Upper lobe of left lung (tissue), 6 donors: ENCODE measurements at regions not wholly inside any gene's neighbourhood (a gene's known extent, or its start where the extent isn't known, plus 50 kb on each side); places are given as distances from the start of the nearest gene placed in this dataset.

Experiments used
- ATAC-seq, 2 donors: fragments of 200-7000 bp; cut with Tn5 transposase; one replicate each; pipeline ENCODE4 v1.9.1; 2022; ENCODE audit warnings: mild to moderate bottlenecking in 2 of 2, moderate library complexity in 2 of 2; ENCODE audit not compliant: low FRiP score in 2 of 2
- DNase-seq, 2 donors: peaks; one replicate each; pipeline ENCODE4 v3.0.0-alpha.2; 2019 to 2020
- H3K27ac ChIP-seq, 4 donors: fragments of 200-600 bp; sonication (generic); one replicate each; pipeline ENCODE4 v1.5.1; 2016 to 2019
- H3K27me3 ChIP-seq, 4 donors: fragments of 200-600 bp; sonication (generic); one replicate each; pipeline ENCODE4 v1.5.1; 2017 to 2019
- H3K36me3 ChIP-seq, 4 donors: fragments of 200-600 bp; sonication (generic); one replicate each; pipeline ENCODE4 v1.5.1; 2016 to 2019
- H3K4me1 ChIP-seq, 4 donors: fragments of 200-600 bp; sonication (generic); one replicate each; pipeline ENCODE4 v1.5.1; 2018 to 2019
- H3K4me3 ChIP-seq, 4 donors: fragments of 200-600 bp; sonication (generic); one replicate each; pipeline ENCODE4 v1.5.1; 2017 to 2019; ENCODE audit warnings: mild to moderate bottlenecking in 2 of 4, moderate library complexity in 1 of 4
- H3K9me3 ChIP-seq, 4 donors: fragments of 200-600 bp; sonication (generic); one replicate each; pipeline ENCODE4 v1.5.1; 2018 to 2019
- CTCF ChIP-seq, 6 experiments: fragments of 450-650 bp in 4 of 6; fragments of 200-600 bp in 2 of 6; sonication (generic) in 2 of 6; IDR thresholded peaks; one replicate each; pipeline ENCODE4 v1.5.1; 2016 to 2019; ENCODE audit warnings: antibody characterized with exemption in 6 of 6
- EP300 ChIP-seq, 4 donors: sonication (generic); formaldehyde crosslinking; IDR thresholded peaks; one replicate each; pipeline ENCODE4 v1.5.1; 2017; ENCODE audit warnings: antibody characterized with exemption in 4 of 4, control low read depth in 2 of 4
- POLR2A ChIP-seq, 4 donors: fragments of 450-650 bp; IDR thresholded peaks; one replicate each; pipeline ENCODE4 v1.5.1; 2016 to 2017; ENCODE audit warnings: antibody characterized with exemption in 4 of 4, mild to moderate bottlenecking in 2 of 4
- POLR2AphosphoS5 ChIP-seq, 2 donors: sonication (generic); formaldehyde crosslinking; IDR thresholded peaks; one replicate each; pipeline ENCODE4 v1.5.1; 2017; ENCODE audit warnings: antibody characterized with exemption in 2 of 2
- WGBS, 2 donors: methylation state at CpG; one replicate each; pipeline ENCODE4 v1.1.5; 2017 to 2018; 5-methylcytosine and 5-hydroxymethylcytosine counted together
- donor health status: DM: no; HTN: no; CAD: no; lungs with moderate emphysema.
- donor health status: DM: no; HTN: yes; CAD: no; lungs with severe emphysema.

- Histone ChIP-seq H3K4me3 (no peak overlapping the region), H3K9me3 (no peaks in the 10 kb centered on the region), H3K27me3 (no peaks in the 10 kb centered on the region), H3K27ac (no peak overlapping the region), H3K36me3 (no peaks in the 10 kb centered on the region), H3K4me1 (peaks cover 0 to 5% (median 2%) of the 10 kb centered on the region in 4 donors)
- ATAC-seq (no peak), DNase-seq (no peak)
- 50 to 74% methylated on average over 6 of the region's 6 CpGs for WGBS, 2 donors
- no peak for TF ChIP-seq POLR2AphosphoS5 (IDR thresholded peaks at IDR 0.05)
- TF ChIP-seq EP300 (IDR thresholded peaks at IDR 0.05): no peak
- no peak for TF ChIP-seq POLR2A (IDR thresholded peaks at IDR 0.05)
- no peak for TF ChIP-seq CTCF (IDR thresholded peaks at IDR 0.05)
These were observed 70.8 kb upstream of the AKIRIN2 start for GRCh38 chr6:87772597-87773530.

GRCh38 chr6:87767478-87767877 lies 65.4 kb upstream of the AKIRIN2 start:
- Histone ChIP-seq H3K27me3 (no peaks in the 10 kb centered on the region), H3K9me3 (no peaks in the 10 kb centered on the region), H3K4me1 (peaks cover 0 to under 1% (median 0%) of the 10 kb centered on the region in 4 donors), H3K36me3 (no peaks in the 10 kb centered on the region), H3K27ac (no peak overlapping the region), H3K4me3 (no peak overlapping the region)
- WGBS, 2 donors: 78 to 89% methylated on average over 10 of the region's 10 CpGs
- DNase-seq (no peak), ATAC-seq (no peak)
- TF ChIP-seq POLR2AphosphoS5 (IDR thresholded peaks at IDR 0.05): no peak
- TF ChIP-seq CTCF (IDR thresholded peaks at IDR 0.05): no peak
- no peak for TF ChIP-seq EP300 (IDR thresholded peaks at IDR 0.05)
- no peak for TF ChIP-seq POLR2A (IDR thresholded peaks at IDR 0.05)

- Histone ChIP-seq H3K27ac (no peak overlapping the region), H3K36me3 (no peaks in the 10 kb centered on the region), H3K4me3 (no peak overlapping the region), H3K27me3 (no peaks in the 10 kb centered on the region), H3K4me1 (no peaks in the 10 kb centered on the region), H3K9me3 (no peaks in the 10 kb centered on the region)
- TF ChIP-seq POLR2AphosphoS5 (IDR thresholded peaks at IDR 0.05) (no peak), EP300 (IDR thresholded peaks at IDR 0.05) (no peak), POLR2A (IDR thresholded peaks at IDR 0.05) (no peak), CTCF (IDR thresholded peaks at IDR 0.05) (no peak)
- no peak for ATAC-seq
- DNase-seq: no peak
- 75 to 82% methylated on average over 2 of the region's 2 CpGs for WGBS, 2 donors
These were observed 64.2 kb upstream of the AKIRIN2 start for GRCh38 chr6:87766211-87766610.

- no peaks in the 10 kb centered on the region for H3K27me3 ChIP-seq
- no peak for DNase-seq
- TF ChIP-seq POLR2AphosphoS5 (IDR thresholded peaks at IDR 0.05): no peak
- TF ChIP-seq POLR2A (IDR thresholded peaks at IDR 0.05): no peak
- no peak for TF ChIP-seq CTCF (IDR thresholded peaks at IDR 0.05)
- no peak for TF ChIP-seq EP300 (IDR thresholded peaks at IDR 0.05)
- H3K4me3 ChIP-seq: no peak overlapping the region
- WGBS, 2 donors: 74 to 75% methylated on average over 4 of the region's 4 CpGs
- H3K9me3 ChIP-seq: no peaks in the 10 kb centered on the region
- H3K4me1 ChIP-seq: no peaks in the 10 kb centered on the region
- no peak overlapping the region for H3K27ac ChIP-seq
- ATAC-seq: no peak
- H3K36me3 ChIP-seq: no peaks in the 10 kb centered on the region
These were observed 61.9 kb upstream of the AKIRIN2 start for GRCh38 chr6:87763901-87764300.

GRCh38 chr6:87763276-87763675 lies 61.2 kb upstream of the AKIRIN2 start:
- ATAC-seq (no peak), DNase-seq (no peak)
- no peaks in the 10 kb centered on the region for H3K27me3 ChIP-seq
- WGBS, 2 donors: 98% methylated on average over 2 of the region's 2 CpGs
- TF ChIP-seq POLR2AphosphoS5 (IDR thresholded peaks at IDR 0.05): no peak
- no peaks in the 10 kb centered on the region for H3K9me3 ChIP-seq
- no peak overlapping the region for H3K4me3 ChIP-seq
- H3K36me3 ChIP-seq: no peaks in the 10 kb centered on the region
- no peaks in the 10 kb centered on the region for H3K4me1 ChIP-seq
- no peak overlapping the region for H3K27ac ChIP-seq
